ENCODE measurements at regions not wholly inside any gene's neighbourhood (a gene's known extent, or its start where the extent isn't known, plus 50 kb on each side); places are given as distances from the start of the nearest gene placed in this dataset.
A peak's percentile ranks its signal among the peaks of the same experiment; 100 is the strongest.

DNA sequence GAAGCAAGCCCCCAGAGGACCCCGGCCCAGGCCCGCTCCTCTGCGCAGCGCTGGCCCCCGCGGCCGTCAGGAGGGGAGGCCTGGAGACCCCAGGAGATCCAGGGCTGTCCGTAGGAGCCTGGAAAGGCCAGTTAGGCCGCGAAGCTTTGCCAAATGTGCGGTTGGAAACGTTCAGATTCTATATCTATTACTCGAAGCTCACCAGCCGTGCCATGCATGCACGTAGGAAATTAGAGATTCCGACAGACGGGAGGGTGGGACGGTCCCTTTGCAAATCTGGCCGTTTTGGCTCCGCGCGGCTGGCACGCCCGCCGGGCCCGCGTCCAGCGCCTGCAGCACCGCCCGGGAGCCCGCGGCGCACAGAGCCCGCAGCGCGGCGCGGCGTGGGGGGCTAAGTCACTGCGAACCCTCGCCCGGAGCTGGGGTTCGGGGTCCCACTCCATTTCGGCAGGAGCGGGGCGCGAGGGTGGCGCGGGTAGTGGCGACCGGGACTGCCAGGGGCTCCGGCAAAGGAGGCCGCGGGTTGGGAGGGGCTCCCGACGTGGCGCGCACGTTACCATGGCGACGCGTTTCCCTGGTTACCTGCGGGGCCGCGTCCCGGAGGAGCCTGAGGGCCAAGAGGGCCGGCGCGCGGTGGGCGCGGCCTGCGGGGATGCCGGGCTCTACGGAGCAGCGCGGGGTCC, 488.6 kb upstream of the SMIM21 start:
- peak; percentile 67 for DNase-seq (ENCODE audit: low spot score)

DNA sequence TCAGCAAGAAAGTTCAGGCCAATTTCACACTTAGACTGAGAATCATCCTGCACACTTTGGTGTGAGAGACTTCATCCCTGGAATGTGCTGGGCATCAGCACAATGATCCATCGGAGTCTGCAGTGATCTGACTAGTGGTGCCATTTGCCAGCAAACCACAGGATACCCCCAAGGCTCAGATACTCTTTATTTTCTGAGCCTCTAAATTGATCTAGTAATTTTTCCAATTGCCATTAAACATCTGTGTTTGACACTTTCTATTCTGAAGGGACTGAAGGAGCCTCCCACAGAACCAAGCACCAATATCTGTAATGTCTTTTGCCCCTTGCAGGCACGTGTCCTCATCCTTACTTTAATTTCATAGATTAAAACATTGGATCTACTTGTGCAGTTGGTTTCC, 485.3 kb upstream of the SMIM21 start:
- no peak for DNase-seq (ENCODE audit: low spot score)

GRCh38 chr18:75904416-75904815, 476.9 kb upstream of the SMIM21 start:
- DNase-seq (ENCODE audit: low spot score), result no peak

DNA sequence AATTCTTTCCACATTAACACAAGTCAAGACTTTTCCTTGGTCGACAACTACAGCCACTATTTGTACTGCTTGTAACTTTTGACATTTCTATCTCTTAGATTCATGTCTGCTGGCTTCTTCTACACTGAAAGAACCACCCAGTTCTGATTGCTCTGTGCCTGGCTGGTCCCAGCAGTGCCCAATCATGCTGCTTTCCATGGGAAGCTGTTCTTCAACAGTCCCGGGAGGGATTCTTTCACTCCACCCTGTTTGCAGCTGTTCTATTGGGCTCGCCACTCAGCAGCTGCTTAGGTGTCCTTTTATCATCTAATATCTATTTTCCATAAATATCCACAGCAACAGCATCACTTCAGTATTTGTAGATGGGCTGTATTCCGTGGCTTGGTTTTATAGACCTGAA, 471.1 kb upstream of the SMIM21 start:
- DNase-seq (ENCODE audit: low spot score), result peak; percentile 50

- no peak for DNase-seq (ENCODE audit: low spot score)
Observed at GRCh38 chr18:75897386-75897785, 469.9 kb upstream of the SMIM21 start.

DNA sequence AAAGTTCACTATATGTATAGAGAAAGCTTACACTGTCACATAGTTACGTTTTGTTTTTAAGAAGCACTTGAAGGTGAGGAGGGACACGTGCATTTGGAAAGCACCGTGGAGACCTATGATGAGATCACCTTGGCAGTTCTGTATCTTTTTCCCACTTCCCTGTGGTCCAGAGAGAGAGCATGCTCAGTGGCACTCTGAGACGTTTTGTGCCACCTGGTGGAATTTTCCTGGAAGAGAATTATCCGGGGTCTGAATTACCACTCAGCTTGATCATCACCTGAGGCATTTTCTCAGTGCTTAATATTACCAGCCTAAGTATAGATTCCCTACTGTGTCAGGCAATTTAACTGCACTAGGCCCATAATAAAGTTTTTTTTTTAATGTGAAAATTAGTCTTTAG, 469.4 kb upstream of the SMIM21 start:
- DNase-seq (ENCODE audit: low spot score), result peak; percentile 20

DNA sequence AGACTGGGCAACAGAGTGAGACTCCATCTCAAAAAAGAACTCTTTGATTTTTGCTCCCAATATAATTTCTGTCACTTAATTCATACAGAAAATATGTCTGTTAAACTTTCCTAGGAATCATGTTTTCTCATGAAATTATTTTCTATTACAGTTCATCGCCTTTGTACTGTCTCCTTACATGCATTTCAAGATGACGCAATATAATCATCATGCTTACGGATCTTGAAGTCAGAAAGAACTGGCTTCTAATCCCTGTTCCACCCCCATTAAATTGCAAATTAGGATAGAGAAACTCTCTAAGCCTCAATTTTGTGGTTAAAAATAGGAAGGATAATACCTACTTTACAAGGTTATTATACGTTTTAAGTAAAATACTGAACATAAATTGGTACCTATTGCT, 467.6 kb upstream of the SMIM21 start:
- no peak for DNase-seq (ENCODE audit: low spot score)

GRCh38 chr18:75884728-75885127, 457.2 kb upstream of the SMIM21 start:
- DNase-seq (ENCODE audit: low spot score), result no peak

- peak; percentile 47 for DNase-seq (ENCODE audit: low spot score)
Observed at GRCh38 chr18:75880925-75881504, 453.5 kb upstream of the SMIM21 start.

DNA sequence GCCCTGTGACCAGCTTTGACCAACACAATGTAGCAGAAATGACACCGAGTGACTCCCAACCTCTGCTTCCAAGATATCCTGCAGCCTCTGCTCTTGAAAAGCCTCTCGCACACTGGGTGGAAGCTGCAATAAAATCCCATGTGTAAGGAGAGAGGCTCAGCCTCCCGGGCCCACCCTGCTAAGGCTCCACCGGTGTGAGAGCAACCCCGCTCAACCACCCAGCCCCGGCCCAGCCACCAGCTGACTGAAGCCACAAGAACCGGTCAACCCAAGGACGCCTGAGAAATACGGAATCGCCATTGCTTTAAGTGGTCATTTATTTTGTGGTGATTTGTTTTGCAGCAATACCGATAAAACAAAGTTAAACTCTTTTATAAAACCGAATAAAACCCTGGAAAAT, 452.8 kb upstream of the SMIM21 start:
- DNase-seq (ENCODE audit: low spot score), result no peak

DNA sequence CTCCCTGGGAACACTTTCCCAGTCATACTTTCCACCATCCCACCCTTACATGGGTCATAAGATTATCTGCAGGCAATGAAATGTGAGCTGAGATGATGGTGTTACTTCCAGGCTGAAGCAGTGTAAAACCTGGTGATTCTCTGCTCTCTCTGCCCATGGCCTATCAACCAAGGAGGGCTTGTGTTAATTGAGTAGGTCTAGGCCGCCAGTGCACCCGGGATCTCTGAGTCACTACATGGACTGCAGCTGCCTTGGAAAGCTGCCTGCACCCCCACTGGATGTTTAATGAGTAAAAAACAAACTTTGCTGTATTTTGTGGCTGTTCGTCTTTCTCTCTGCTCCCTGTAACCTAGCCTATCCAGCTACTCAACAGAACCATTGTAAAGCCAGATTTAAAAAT, 451.7 kb upstream of the SMIM21 start:
- DNase-seq (ENCODE audit: low spot score), result no peak

DNA sequence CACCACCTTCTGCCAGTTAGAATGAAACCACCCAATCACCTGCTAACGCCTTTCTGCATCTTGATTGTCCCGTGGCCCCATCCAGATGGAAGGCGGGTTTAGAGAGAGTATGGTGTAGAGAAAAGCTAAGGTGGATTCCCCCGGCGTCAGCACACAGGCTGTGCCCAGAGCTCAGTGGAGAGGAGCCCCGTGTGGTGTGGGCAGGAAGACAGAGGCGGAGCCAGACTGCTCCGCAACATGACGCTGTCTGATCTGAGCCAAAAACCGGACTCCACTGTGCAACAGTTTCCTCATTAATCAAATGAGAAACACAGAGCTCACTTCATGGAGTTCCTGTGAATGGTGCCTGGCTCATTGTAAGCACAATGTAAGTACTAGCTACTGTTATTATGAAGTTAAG, 448.1 kb upstream of the SMIM21 start:
- DNase-seq (ENCODE audit: low spot score), result no peak

DNA sequence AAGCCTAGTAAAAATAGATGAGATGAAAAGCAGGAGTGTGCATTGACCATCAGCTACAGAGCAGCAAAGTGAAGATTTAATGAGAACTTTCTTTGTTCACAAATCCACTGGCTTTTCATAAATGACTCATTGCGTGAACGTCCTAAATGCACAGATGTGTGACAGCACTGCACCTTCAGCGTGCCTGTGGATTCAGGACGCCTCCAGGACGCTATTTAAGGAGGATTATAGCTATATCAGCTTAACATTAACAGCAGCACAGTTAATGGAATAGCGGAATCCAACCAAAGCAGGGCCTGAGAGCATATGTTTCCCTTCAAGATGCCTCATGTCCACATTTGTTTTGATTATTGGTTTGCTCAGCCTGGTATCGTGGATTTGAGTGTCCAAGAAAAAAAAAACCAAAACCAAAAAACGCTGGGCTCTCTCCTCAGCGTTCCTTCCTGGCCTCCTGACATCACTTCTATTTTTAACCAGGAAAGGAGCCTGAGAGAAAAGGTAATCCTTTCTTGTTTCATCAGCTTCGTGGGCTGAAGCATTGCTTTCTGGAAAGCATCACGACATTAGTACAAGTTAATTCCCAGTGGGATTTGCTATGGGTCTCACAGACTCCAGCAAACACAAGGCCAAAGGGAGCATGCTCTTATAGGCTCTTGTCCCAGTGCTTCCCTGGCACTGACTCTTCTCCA, 447.0 kb upstream of the SMIM21 start:
- DNase-seq (ENCODE audit: low spot score), result peak; percentile 85

DNA sequence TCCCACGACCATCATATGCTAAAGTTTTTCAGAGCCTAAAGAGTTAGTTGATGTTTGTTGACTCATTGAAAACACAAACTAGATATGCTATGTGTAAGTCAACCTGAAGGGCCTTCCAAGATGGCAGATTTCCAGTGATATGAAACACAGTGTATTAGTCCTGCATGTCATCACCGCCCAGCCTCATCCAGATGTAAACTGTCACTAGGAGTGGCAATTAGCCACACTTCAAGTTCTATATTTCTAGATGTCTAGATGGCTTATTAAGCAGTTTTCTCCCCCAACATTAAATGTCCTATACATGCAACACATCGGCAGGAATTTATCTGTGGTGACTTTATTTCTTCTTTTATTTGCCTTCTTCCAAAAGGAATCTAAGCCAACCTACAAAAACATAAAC, 444.1 kb upstream of the SMIM21 start:
- DNase-seq (ENCODE audit: low spot score), result no peak

GRCh38 chr18:75869162-75869561, 441.7 kb upstream of the SMIM21 start:
- DNase-seq (ENCODE audit: low spot score), result peak; percentile 63

DNA sequence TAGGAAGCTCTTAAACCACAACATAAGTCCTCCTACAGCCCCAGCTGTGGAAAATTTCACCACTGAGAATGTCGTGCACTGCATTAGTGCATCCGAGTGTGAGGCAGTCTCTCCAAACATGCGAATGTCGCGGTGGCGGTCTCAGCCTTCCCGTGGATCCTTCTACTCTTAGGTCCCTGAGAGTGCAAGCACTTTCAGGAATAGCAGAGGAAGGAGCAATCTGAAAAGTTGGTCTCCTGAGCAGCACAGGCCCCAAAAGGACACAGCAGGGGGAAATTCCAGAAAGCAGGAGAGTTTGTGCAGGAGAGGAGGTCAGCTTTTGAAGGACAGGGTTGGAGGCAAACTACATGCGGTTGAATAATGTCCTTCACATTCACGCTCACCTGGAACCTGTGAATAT, 440.5 kb upstream of the SMIM21 start:
- DNase-seq (ENCODE audit: low spot score), result no peak

- DNase-seq (ENCODE audit: low spot score), result no peak
Observed at GRCh38 chr18:75865639-75866038, 438.1 kb upstream of the SMIM21 start.

- DNase-seq (ENCODE audit: low spot score), result no peak
Observed at GRCh38 chr18:75864816-75865215, 437.3 kb upstream of the SMIM21 start.

DNA sequence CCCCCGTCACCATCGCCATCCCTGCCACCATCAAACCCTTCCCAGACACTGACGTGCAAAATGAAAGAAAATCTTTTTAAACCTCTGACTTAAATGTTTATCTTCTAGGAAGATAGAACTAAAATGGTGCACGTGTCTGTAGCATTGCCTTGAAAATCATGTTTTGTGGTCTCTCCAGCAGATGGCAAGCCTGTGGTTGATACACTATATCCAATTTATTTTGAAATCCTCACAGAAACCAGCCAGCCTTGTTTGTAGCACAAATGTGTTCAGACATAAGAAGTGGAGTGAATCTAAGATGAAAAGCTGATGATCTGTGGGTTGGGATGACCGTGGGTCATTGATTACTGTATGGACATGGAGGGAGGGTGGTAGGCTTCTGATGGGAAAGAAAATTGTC, 436.2 kb upstream of the SMIM21 start:
- peak; percentile 39 for DNase-seq (ENCODE audit: low spot score)

DNA sequence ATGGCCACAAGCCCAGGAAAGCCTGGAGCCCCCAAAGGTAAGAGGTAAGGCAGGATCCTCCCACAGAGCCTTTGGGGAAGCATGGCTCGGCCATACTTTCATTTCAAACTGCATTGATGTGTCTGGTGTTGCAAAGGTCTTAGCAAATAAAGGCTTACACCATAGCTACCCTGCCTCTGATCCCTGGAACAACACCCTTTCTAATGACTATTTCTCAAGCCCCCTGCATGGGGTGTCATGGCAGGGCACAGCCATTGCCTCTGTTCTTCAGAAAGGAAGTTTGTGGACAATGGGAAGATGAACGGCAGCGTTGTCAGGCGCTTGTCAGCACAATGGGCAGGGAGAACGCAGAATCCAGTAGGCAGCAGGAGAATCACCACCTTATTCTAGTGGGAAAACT, 435.0 kb upstream of the SMIM21 start:
- no peak for DNase-seq (ENCODE audit: low spot score)

- DNase-seq (ENCODE audit: low spot score), result no peak
Observed at GRCh38 chr18:75860166-75860565, 432.7 kb upstream of the SMIM21 start.

DNA sequence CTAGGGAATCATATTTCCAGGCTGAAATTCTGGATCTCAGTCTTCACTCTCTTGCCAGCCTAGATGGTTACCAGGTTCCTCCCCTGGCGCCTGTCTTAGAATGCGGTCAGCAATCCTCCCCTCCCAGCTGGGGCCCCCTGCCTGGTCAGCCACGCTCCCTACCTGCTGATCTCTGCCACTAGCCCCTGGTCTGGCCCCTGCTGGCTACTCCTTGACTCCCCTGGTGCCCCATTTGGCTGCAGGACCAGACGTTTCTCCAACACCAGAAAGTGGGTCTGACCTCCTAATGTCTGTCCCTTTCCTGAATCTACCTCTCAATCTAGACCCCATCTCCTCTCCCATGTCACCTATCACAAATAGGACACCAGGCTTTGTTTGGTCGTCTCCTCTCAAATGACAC, 432.0 kb upstream of the SMIM21 start:
- DNase-seq (ENCODE audit: low spot score), result no peak

- DNase-seq (ENCODE audit: low spot score), result no peak
Observed at GRCh38 chr18:75858754-75859153, 431.3 kb upstream of the SMIM21 start.
